HCT116 (cell line): ENCODE measurements at regions not wholly inside any gene's neighbourhood (a gene's known extent, or its start where the extent isn't known, plus 50 kb on each side); places are given as distances from the start of the nearest gene placed in this dataset.

Experiments used
- ATAC-seq: fragments of 200-7000 bp; cut with Tn5 transposase; 2 replicates; pipeline ENCODE4 v1.9.1; 2020; ENCODE audit warnings: mild to moderate bottlenecking, moderate library complexity
- BruUV-seq: library from RNA; stranded (reverse); fragments of 400-500 nt; replicated peaks from 2 replicates; lab custom pipeline; 2021; lab: Mats Ljungman, UMichigan
- CTCF ChIA-PET: fragments of 300-600 bp; sonication (Branson Sonifier 250); formaldehyde crosslinking; loops from one replicate; lab custom pipeline; 2021; ENCODE audit warnings: antibody characterized with exemption; lab: Charles Lee
- POLR2A ChIA-PET: fragments of 300-600, 350-600 bp; sonication (Branson Sonifier 250); formaldehyde crosslinking; loops from one replicate; lab custom pipeline; 2021; ENCODE audit warnings: antibody characterized with exemption; lab: Charles Lee
- RAD21 ChIA-PET, 2 experiments: fragments of 300-600 bp; sonication (Branson Sonifier 250); formaldehyde crosslinking; loops; one replicate each; lab custom pipeline; 2023; ENCODE audit warnings: low total read pairs in 2 of 2; ENCODE audit not compliant: uncharacterized antibody in 2 of 2, unreplicated experiment in 2 of 2, low non-redundant PET in 1 of 2; lab: Charles Lee
- DNase-seq: peaks from one replicate; pipeline ENCODE4 v3.0.0-alpha.2; 2010; ENCODE audit warnings: low read depth, low spot score
- H2AFZ ChIP-seq: fragments of 200-600 bp; shearing (Covaris generic), sonication (generic); 2 replicates; pipeline ENCODE4 v1.6.1; 2017; ENCODE audit warnings: low read depth, mixed run types, mixed read lengths, antibody characterized with exemption, low read length; ENCODE audit not compliant: poor library complexity, severe bottlenecking
- H3K27ac ChIP-seq: 2 replicates; pipeline ENCODE4 v1.5.1; 2012; ENCODE audit warnings: low read depth, low read length
- H3K27me3 ChIP-seq: fragments of 200-600 bp; sonication (generic); 2 replicates; pipeline ENCODE4 v1.6.1; 2016; ENCODE audit warnings: mixed run types, low read length, mixed read lengths; ENCODE audit not compliant: insufficient read depth
- H3K36me3 ChIP-seq, 2 experiments: fragments of 200-500 bp in 1 of 2; fragments of 200-600 bp in 1 of 2; sonication (Bioruptor generic) in 1 of 2; sonication (generic) in 1 of 2; 2 replicates each; pipeline versions ENCODE4 v1.5.1 to v1.6.1; 2014 to 2016; ENCODE audit warnings: low read length in 2 of 2, inconsistent platforms in 1 of 2, mixed read lengths in 1 of 2, mixed run types in 1 of 2; ENCODE audit not compliant: insufficient read depth in 2 of 2, control insufficient read depth in 1 of 2
- H3K4me1 ChIP-seq, 2 experiments: fragments of 200-600 bp in 1 of 2; sonication (generic) in 1 of 2; 2 replicates each; pipeline versions ENCODE4 v1.5.1 to v1.6.1; 2012 to 2017; ENCODE audit warnings: low read length in 2 of 2, inconsistent platforms in 1 of 2, mild to moderate bottlenecking in 1 of 2, mixed read lengths in 1 of 2, mixed run types in 1 of 2, moderate library complexity in 1 of 2; ENCODE audit not compliant: insufficient read depth in 2 of 2, control insufficient read depth in 1 of 2
- H3K4me2 ChIP-seq: fragments of 200-600 bp; sonication (generic); 2 replicates; pipeline ENCODE4 v1.6.1; 2017; ENCODE audit warnings: mixed run types, low read length, mixed read lengths
- H3K4me3 ChIP-seq, 2 experiments: fragments of 200-600 bp in 1 of 2; sonication (generic) in 1 of 2; replicated peaks in 1 of 2; 2 replicates each; pipeline ENCODE4 v1.5.1; 2011 to 2016; ENCODE audit warnings: low read length in 2 of 2, control low read depth in 1 of 2, low read depth in 1 of 2, mild to moderate bottlenecking in 1 of 2, mixed read lengths in 1 of 2, mixed run types in 1 of 2
- H3K79me2 ChIP-seq: fragments of 200-600 bp; sonication (generic); 2 replicates; pipeline ENCODE4 v1.6.1; 2017; ENCODE audit warnings: mild to moderate bottlenecking, mixed run types, low read length, moderate library complexity, mixed read lengths; ENCODE audit not compliant: insufficient read depth
- H3K9ac ChIP-seq: fragments of 200-600 bp; sonication (generic); 2 replicates; pipeline ENCODE4 v1.6.1; 2016; ENCODE audit warnings: low read length, mixed read lengths
- H3K9me2 ChIP-seq: fragments of 200-600 bp; sonication (generic), shearing (Covaris generic); 2 replicates; pipeline ENCODE4 v1.6.1; 2017; ENCODE audit warnings: mixed run types, mild to moderate bottlenecking, moderate library complexity; ENCODE audit not compliant: insufficient read depth
- H3K9me3 ChIP-seq, 2 experiments: fragments of 200-500 bp in 1 of 2; fragments of 200-600 bp in 1 of 2; sonication (Bioruptor generic) in 1 of 2; sonication (generic) in 1 of 2; 2 replicates each; pipeline ENCODE4 v1.6.1; 2014 to 2017; ENCODE audit warnings: low read length in 2 of 2, mixed read lengths in 2 of 2, inconsistent platforms in 1 of 2, low read depth in 1 of 2, mild to moderate bottlenecking in 1 of 2, mixed run types in 1 of 2, moderate library complexity in 1 of 2; ENCODE audit not compliant: control insufficient read depth in 1 of 2, insufficient read depth in 1 of 2
- H4K20me1 ChIP-seq: fragments of 200-600 bp; sonication (generic), shearing (Covaris generic); 2 replicates; pipeline ENCODE4 v1.6.1; 2017; ENCODE audit warnings: mixed run types, mild to moderate bottlenecking, moderate library complexity; ENCODE audit not compliant: insufficient read depth
- CBX3 ChIP-seq: IDR thresholded peaks from 2 replicates; pipeline ENCODE4 v1.6.1; 2012; ENCODE audit warnings: low read depth
- EGR1 ChIP-seq: IDR thresholded peaks from 2 replicates; pipeline ENCODE4 v1.6.1; 2012; ENCODE audit warnings: low read depth
- EZH2 ChIP-seq: fragments of 200-600 bp; sonication (generic); IDR thresholded peaks from 2 replicates; pipeline ENCODE4 v1.6.1; 2017; ENCODE audit warnings: antibody characterized with exemption, mixed run types
- EZH2phosphoT487 ChIP-seq: fragments of 200-600 bp; IDR thresholded peaks from 2 replicates; pipeline ENCODE4 v1.6.1; 2018; ENCODE audit warnings: antibody characterized with exemption, borderline replicate concordance
- POLR2A ChIP-seq: IDR thresholded peaks from 2 replicates; pipeline ENCODE4 v1.7.0; 2011; ENCODE audit warnings: borderline replicate concordance; ENCODE audit not compliant: insufficient read depth, insufficient read length; ENCODE audit errors: extremely low read depth
- RAD21 ChIP-seq: IDR thresholded peaks from 2 replicates; pipeline ENCODE4 v1.6.1; 2012; ENCODE audit warnings: low read depth, mild to moderate bottlenecking
- SIN3A ChIP-seq: IDR thresholded peaks from 2 replicates; pipeline ENCODE4 v1.6.1; 2012; ENCODE audit warnings: low read depth
- SRF ChIP-seq: IDR thresholded peaks from 2 replicates; pipeline ENCODE4 v1.6.1; 2012; ENCODE audit warnings: low read depth
- TCF7L2 ChIP-seq: IDR thresholded peaks from 2 replicates; pipeline ENCODE4 v1.7.0; 2011; ENCODE audit warnings: borderline replicate concordance, inconsistent platforms; ENCODE audit not compliant: insufficient read depth, insufficient read length; ENCODE audit errors: extremely low read depth
- ZFX ChIP-seq: fragments of 450-650 bp; IDR thresholded peaks from 2 replicates; pipeline ENCODE4 v1.6.1; 2017
- intact Hi-C: fragments of 100-400 bp; cut with micrococcal nuclease; formaldehyde crosslinking; loops from 2 replicates; pipeline ENCODE4 v1.10.0; 2022
- TF ChIP-seq, protein P1 (sequence below): IDR thresholded peaks from 2 replicates; pipeline ENCODE4 v1.6.1; 2012; ENCODE audit warnings: low read depth
- TF ChIP-seq, protein P2 (sequence below): IDR thresholded peaks from 2 replicates; pipeline ENCODE4 v1.6.1; 2012
- TF ChIP-seq, protein P3 (sequence below), 3 experiments: fragments of 200-600 bp in 1 of 3; sonication (generic) in 1 of 3; IDR thresholded peaks in 2 of 3; conservative IDR thresholded peaks in 1 of 3; 2 replicates each; pipeline ENCODE4 v1.5.1; 2012 to 2017; ENCODE audit warnings: low read depth in 2 of 3, low read length in 2 of 3, antibody characterized with exemption in 1 of 3, borderline replicate concordance in 1 of 3, control low read depth in 1 of 3, mild to moderate bottlenecking in 1 of 3, mixed read lengths in 1 of 3, mixed run types in 1 of 3, moderate library complexity in 1 of 3; ENCODE audit not compliant: insufficient read depth in 1 of 3

DNA sequence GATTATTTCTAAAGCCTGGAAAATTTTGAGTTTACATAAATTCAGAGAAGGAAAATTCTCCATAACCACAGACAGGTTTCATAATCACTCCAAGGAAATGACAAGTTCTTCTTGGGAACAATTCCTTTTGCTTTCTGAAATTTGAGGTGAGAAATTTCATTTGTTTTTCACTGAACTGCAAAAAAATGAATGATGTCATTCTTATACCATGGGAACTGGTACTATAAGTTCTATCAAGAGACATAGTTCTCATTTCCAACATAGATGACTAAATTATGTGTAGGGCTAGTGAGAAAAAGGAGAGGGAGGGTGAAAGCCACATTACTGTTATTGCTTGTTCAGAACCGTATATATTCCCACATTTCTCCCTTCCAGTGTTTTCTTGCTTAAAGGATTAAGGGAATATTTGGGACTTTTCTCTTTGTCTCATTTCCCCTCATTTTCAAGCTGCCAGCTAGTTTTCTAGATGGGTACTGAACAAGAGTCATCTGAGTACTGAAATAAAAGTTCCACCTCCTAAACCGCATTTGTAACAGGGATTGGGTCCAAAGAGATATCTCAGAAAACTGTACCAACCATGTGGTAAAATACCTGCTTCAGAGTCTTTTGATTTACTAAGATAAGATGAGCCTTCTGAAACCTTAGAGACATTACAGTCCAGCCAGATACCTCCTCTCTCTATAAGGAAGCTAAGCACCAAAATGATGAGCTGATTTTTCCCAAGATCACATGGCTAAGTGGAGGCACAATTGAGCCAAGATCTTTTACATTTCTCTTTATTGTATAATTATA is 144.3 kb upstream of the PRDM1 start:
- TF ChIP-seq EZH2, result no peak
- no peak for TF ChIP-seq TCF7L2
- no peak for TF ChIP-seq ZFX
- no peak overlapping the region for H3K4me2 ChIP-seq
- intact Hi-C loops, result no loop called here
- ATAC-seq (no peak), DNase-seq (no peak)
- H2AFZ ChIP-seq, result no peak overlapping the region
- no peaks in the 10 kb centered on the region for H3K4me1 ChIP-seq
- POLR2A ChIA-PET, result no interaction called here
- CTCF ChIA-PET, result no interaction called here
- H3K4me3 ChIP-seq, result no peak overlapping the region
- BruUV-seq, result no TSS peak
- H4K20me1 ChIP-seq, result no peaks in the 10 kb centered on the region
- no peak overlapping the region for H3K27ac ChIP-seq
- RAD21 ChIA-PET, result no interaction called here
- H3K9ac ChIP-seq, result no peak overlapping the region
- no peaks in the 10 kb centered on the region for H3K27me3 ChIP-seq
- no peaks in the 10 kb centered on the region for H3K9me2 ChIP-seq
- no peaks in the 10 kb centered on the region for H3K79me2 ChIP-seq
- no peaks in the 10 kb centered on the region for H3K36me3 ChIP-seq
- no peaks in the 10 kb centered on the region for H3K9me3 ChIP-seq

DNA sequence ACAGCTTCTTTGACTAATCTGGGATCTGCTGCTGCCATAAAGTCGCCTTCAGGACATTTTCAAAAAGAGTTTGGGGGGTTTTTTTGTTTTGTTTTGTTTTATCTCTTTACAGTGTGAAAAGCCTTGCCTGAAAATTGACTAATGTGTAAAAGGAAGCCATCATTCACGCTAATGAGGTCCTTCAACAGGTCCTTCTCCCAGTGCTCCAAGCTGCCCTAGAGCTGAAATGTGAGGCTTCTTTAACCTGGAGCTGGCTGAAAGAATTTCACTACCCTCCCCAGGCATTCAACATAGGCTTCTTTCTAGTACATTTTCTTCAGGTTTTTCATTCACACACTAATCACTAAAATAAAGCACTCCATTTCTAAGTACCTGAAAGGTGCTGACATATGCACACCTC is 145.1 kb upstream of the PRDM1 start:
- no peak overlapping the region for H3K4me2 ChIP-seq
- intact Hi-C loops, result no loop called here
- H3K27ac ChIP-seq, result no peak overlapping the region
- H3K9me3 ChIP-seq, result no peaks in the 10 kb centered on the region
- POLR2A ChIA-PET, result no interaction called here
- no peaks in the 10 kb centered on the region for H3K4me1 ChIP-seq
- no peak for ATAC-seq
- no peaks in the 10 kb centered on the region for H4K20me1 ChIP-seq
- no peaks in the 10 kb centered on the region for H3K36me3 ChIP-seq
- no peak for DNase-seq
- no peak overlapping the region for H3K9ac ChIP-seq
- CTCF ChIA-PET, result no interaction called here
- H3K27me3 ChIP-seq, result no peaks in the 10 kb centered on the region
- no TSS peak for BruUV-seq
- TF ChIP-seq, protein P1, sequence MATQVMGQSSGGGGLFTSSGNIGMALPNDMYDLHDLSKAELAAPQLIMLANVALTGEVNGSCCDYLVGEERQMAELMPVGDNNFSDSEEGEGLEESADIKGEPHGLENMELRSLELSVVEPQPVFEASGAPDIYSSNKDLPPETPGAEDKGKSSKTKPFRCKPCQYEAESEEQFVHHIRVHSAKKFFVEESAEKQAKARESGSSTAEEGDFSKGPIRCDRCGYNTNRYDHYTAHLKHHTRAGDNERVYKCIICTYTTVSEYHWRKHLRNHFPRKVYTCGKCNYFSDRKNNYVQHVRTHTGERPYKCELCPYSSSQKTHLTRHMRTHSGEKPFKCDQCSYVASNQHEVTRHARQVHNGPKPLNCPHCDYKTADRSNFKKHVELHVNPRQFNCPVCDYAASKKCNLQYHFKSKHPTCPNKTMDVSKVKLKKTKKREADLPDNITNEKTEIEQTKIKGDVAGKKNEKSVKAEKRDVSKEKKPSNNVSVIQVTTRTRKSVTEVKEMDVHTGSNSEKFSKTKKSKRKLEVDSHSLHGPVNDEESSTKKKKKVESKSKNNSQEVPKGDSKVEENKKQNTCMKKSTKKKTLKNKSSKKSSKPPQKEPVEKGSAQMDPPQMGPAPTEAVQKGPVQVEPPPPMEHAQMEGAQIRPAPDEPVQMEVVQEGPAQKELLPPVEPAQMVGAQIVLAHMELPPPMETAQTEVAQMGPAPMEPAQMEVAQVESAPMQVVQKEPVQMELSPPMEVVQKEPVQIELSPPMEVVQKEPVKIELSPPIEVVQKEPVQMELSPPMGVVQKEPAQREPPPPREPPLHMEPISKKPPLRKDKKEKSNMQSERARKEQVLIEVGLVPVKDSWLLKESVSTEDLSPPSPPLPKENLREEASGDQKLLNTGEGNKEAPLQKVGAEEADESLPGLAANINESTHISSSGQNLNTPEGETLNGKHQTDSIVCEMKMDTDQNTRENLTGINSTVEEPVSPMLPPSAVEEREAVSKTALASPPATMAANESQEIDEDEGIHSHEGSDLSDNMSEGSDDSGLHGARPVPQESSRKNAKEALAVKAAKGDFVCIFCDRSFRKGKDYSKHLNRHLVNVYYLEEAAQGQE, result no peak
- TF ChIP-seq SRF, result no peak
- no peak for TF ChIP-seq POLR2A
- no peak for TF ChIP-seq RAD21
- no peak for TF ChIP-seq EGR1
- TF ChIP-seq, protein P2, sequence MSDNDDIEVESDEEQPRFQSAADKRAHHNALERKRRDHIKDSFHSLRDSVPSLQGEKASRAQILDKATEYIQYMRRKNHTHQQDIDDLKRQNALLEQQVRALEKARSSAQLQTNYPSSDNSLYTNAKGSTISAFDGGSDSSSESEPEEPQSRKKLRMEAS, result no peak
- TF ChIP-seq EZH2, result no peak
- TF ChIP-seq, protein P3, sequence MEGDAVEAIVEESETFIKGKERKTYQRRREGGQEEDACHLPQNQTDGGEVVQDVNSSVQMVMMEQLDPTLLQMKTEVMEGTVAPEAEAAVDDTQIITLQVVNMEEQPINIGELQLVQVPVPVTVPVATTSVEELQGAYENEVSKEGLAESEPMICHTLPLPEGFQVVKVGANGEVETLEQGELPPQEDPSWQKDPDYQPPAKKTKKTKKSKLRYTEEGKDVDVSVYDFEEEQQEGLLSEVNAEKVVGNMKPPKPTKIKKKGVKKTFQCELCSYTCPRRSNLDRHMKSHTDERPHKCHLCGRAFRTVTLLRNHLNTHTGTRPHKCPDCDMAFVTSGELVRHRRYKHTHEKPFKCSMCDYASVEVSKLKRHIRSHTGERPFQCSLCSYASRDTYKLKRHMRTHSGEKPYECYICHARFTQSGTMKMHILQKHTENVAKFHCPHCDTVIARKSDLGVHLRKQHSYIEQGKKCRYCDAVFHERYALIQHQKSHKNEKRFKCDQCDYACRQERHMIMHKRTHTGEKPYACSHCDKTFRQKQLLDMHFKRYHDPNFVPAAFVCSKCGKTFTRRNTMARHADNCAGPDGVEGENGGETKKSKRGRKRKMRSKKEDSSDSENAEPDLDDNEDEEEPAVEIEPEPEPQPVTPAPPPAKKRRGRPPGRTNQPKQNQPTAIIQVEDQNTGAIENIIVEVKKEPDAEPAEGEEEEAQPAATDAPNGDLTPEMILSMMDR (IDR thresholded peaks at IDR 0.05 in 2 of 3, conservative IDR thresholded peaks at IDR 0.05 in 1 of 3; ENCODE audit: borderline replicate concordance in 1 of 3, insufficient read depth in 1 of 3, low read depth in 2 of 3, low read length in 2 of 3), result no peak
- TF ChIP-seq SIN3A, result no peak
- no peak for TF ChIP-seq CBX3
- no peak for TF ChIP-seq EZH2phosphoT487
- H3K4me3 ChIP-seq, result no peak overlapping the region
- no peaks in the 10 kb centered on the region for H3K79me2 ChIP-seq
- no peak overlapping the region for H2AFZ ChIP-seq
- RAD21 ChIA-PET, result no interaction called here
- H3K9me2 ChIP-seq, result no peaks in the 10 kb centered on the region
